ENCODE measurements at regions not wholly inside any gene's neighbourhood (a gene's known extent, or its start where the extent isn't known, plus 50 kb on each side); places are given as distances from the start of the nearest gene placed in this dataset.
A peak's percentile ranks its signal among the peaks of the same experiment; 100 is the strongest.

GRCh38 chr1:56034222-56034621 lies 545.1 kb downstream of the PLPP3 start:
- no peak for TF ChIP-seq CTCF (IDR thresholded peaks at IDR 0.05; ENCODE audit: low read depth, low read length)
- Histone ChIP-seq H3K27me3 (ENCODE audit: control insufficient read depth, insufficient read depth, low read length) (no peaks in the 10 kb centered on the region), H3K9me3 (ENCODE audit: control insufficient read depth, insufficient read depth, low read length) (no peaks in the 10 kb centered on the region), H3K4me3 (ENCODE audit: low read depth, low read length) (no peak overlapping the region), H3K27ac (ENCODE audit: low read depth, low read length) (no peak overlapping the region)
- ChIA-PET POLR2A (no interaction called here), CTCF (no interaction called here)
- DNase-seq (ENCODE audit: low read depth, low spot score) = peak; percentile 15

GRCh38 chr1:56033321-56034037 lies 545.9 kb downstream of the PLPP3 start:
- Histone ChIP-seq H3K27ac (ENCODE audit: low read depth, low read length) (no peak overlapping the region), H3K4me3 (ENCODE audit: low read depth, low read length) (no peak overlapping the region), H3K9me3 (ENCODE audit: control insufficient read depth, insufficient read depth, low read length) (no peaks in the 10 kb centered on the region), H3K27me3 (ENCODE audit: control insufficient read depth, insufficient read depth, low read length) (no peaks in the 10 kb centered on the region)
- CTCF ChIA-PET = interaction anchor here (0.6 kb wide), 1 partner anchor 423 kb away, joined by 5 read pairs; no protein-coding TSS in a partner anchor
- DNase-seq (ENCODE audit: low read depth, low spot score) = no peak
- POLR2A ChIA-PET = no interaction called here
- TF ChIP-seq CTCF (IDR thresholded peaks at IDR 0.05; ENCODE audit: low read depth, low read length) = no peak

DNA sequence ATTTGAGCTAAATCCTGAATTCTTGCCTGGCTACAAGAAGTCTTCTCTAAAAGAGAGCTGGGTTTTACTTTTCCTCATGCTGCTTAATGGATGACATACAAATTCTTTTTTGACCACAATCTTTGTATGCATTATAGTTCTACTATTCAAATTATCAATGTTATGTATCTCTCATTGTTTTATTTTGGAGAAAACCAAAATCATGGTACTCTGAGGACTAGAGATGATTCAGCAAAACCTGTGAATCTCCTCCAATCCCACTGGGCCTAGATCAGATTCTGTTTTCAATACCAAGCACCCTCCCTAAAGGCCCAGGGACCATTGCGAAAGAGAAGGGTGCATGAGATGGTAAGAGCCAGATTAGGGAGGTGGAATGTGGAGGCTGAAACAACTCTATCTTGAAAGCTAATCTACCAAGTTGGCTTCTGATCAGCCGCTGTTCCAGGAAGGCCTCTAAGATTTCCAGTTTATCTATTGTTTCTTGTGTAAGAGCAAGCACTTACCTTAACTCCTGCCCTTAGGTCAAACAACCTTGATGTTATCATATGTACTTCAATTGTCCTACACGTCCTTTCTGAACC lies 547.2 kb downstream of the PLPP3 start:
- POLR2A ChIA-PET = no interaction called here
- Histone ChIP-seq H3K27ac (ENCODE audit: low read depth, low read length) (no peak overlapping the region), H3K4me3 (ENCODE audit: low read depth, low read length) (no peak overlapping the region), H3K9me3 (ENCODE audit: control insufficient read depth, insufficient read depth, low read length) (no peaks in the 10 kb centered on the region), H3K27me3 (ENCODE audit: control insufficient read depth, insufficient read depth, low read length) (no peaks in the 10 kb centered on the region)
- CTCF ChIA-PET = no interaction called here
- DNase-seq (ENCODE audit: low read depth, low spot score) = no peak
- TF ChIP-seq CTCF (IDR thresholded peaks at IDR 0.05; ENCODE audit: low read depth, low read length) = no peak

DNA sequence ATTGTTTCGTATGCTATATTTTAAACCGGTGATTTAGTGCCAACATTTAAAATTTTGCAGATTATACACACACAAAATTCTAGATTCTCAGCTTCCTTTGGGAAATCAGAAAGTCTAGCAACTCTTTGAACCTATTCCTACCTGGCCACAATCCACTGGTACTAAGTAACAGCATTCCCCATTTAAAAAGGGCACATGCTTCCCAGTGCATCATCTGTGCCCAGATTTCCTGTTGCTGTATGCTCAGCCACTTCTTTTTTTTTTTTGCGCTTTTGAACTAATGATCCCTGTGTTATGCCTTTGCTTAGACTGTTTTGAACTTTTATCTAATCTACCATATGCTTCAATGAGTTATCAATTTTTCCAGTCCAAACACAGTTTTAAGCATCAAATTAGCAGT lies 548.4 kb downstream of the PLPP3 start:
- no peaks in the 10 kb centered on the region for H3K9me3 ChIP-seq (ENCODE audit: control insufficient read depth, insufficient read depth, low read length)
- H3K27me3 ChIP-seq (ENCODE audit: control insufficient read depth, insufficient read depth, low read length) = no peaks in the 10 kb centered on the region
- H3K4me3 ChIP-seq (ENCODE audit: low read depth, low read length) = no peak overlapping the region
- no peak overlapping the region for H3K27ac ChIP-seq (ENCODE audit: low read depth, low read length)
- CTCF ChIA-PET = no interaction called here
- POLR2A ChIA-PET = no interaction called here
- DNase-seq (ENCODE audit: low read depth, low spot score) = no peak
- TF ChIP-seq CTCF (IDR thresholded peaks at IDR 0.05; ENCODE audit: low read depth, low read length) = no peak

DNA sequence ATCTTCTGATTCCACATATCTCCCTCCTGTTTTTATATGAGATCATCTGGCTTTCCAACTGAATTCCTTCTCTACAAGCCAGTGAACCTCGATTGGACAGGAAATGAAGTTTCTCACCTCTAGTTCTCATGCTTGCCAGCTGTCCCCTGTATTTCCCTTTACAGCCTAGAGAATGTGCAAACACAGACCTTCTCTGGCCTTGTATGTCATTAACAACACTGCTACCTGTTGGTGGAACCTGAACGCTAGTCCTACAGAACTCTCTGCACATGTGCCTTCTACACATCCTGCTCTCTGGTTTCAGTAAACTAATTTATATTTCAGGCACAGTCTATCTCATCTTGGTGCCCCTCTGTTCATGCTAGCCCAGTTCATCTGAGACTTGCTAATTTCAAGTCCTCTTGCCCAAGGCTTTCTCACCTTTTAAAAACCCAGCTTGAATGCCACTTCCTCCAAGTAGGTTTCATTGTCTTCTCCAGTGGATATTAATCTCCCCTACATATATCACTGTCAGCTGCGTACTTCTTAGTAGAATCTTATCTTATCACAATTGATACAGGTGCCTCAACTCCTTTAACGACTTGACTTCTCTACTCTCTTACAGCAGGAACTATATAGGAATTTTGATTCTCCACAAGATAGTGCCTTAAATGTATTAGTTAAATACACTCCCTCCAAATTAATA lies 549.9 kb downstream of the PLPP3 start:
- CTCF ChIA-PET = no interaction called here

More for the DNA sequence above, 549.9 kb downstream of the PLPP3 start:
- Histone ChIP-seq H3K4me3 (ENCODE audit: low read depth, low read length) (no peak overlapping the region), H3K9me3 (ENCODE audit: control insufficient read depth, insufficient read depth, low read length) (no peaks in the 10 kb centered on the region), H3K27me3 (ENCODE audit: control insufficient read depth, insufficient read depth, low read length) (no peaks in the 10 kb centered on the region), H3K27ac (ENCODE audit: low read depth, low read length) (no peak overlapping the region)
- TF ChIP-seq CTCF (IDR thresholded peaks at IDR 0.05; ENCODE audit: low read depth, low read length) = no peak
- no peak for DNase-seq (ENCODE audit: low read depth, low spot score)
- POLR2A ChIA-PET = no interaction called here
